H1 (cell line): ENCODE measurements at regions not wholly inside any gene's neighbourhood (a gene's known extent, or its start where the extent isn't known, plus 50 kb on each side); places are given as distances from the start of the nearest gene placed in this dataset.

Source experiments
- CTCF ChIA-PET: fragments of 300-600 bp; sonication (Branson Sonifier 250); formaldehyde crosslinking; loops from one replicate; lab custom pipeline; 2021; ENCODE audit not compliant: partially characterized antibody; lab: Charles Lee
- POLR2A ChIA-PET: fragments of 300-600 bp; sonication (Branson Sonifier 250); formaldehyde crosslinking; loops from one replicate; lab custom pipeline; 2021; ENCODE audit warnings: inconsistent platforms; ENCODE audit not compliant: partially characterized antibody; lab: Charles Lee
- DNase-seq, 2 experiments: peaks; one replicate each; pipeline versions ENCODE4 v3.0.0 to v3.0.0-alpha.2; 2010 to 2022; ENCODE audit warnings: low spot score in 2 of 2, low read depth in 1 of 2, mixed read lengths in 1 of 2
- FAIRE-seq: peaks from 2 replicates; lab custom pipeline; 2011; peaks lifted over from hg19 to GRCh38; lab: Jason Lieb, UNC
- H2AFZ ChIP-seq: 2 replicates; pipeline ENCODE4 v1.8.1; 2012; ENCODE audit warnings: low read length, inconsistent platforms
- H2AK5ac ChIP-seq: 2 replicates; pipeline ENCODE4 v1.6.1; 2013; ENCODE audit warnings: low read depth, low read length
- H2BK120ac ChIP-seq: replicated peaks from 2 replicates; pipeline ENCODE3; 2013; ENCODE audit warnings: low read depth, low read length, inconsistent platforms
- H2BK12ac ChIP-seq: 2 replicates; pipeline ENCODE4 v1.6.1; 2013; ENCODE audit warnings: low read depth, low read length
- H2BK15ac ChIP-seq: 2 replicates; pipeline ENCODE4 v1.6.1; 2013; ENCODE audit warnings: low read length
- H2BK20ac ChIP-seq: 2 replicates; pipeline ENCODE4 v1.6.1; 2013; ENCODE audit warnings: low read length
- H2BK5ac ChIP-seq: 2 replicates; pipeline ENCODE4 v1.6.1; 2013; ENCODE audit warnings: low read depth, low read length
- H3K14ac ChIP-seq: 2 replicates; pipeline ENCODE4 v1.6.1; 2013; ENCODE audit warnings: inconsistent platforms; ENCODE audit not compliant: insufficient read length
- H3K18ac ChIP-seq: 2 replicates; pipeline ENCODE4 v1.6.1; 2013; ENCODE audit warnings: low read length; ENCODE audit errors: extremely low read depth
- H3K23ac ChIP-seq: 2 replicates; pipeline ENCODE4 v1.6.1; 2013; ENCODE audit warnings: inconsistent platforms; ENCODE audit not compliant: insufficient read length
- H3K23me2 ChIP-seq: 2 replicates; pipeline ENCODE4 v1.6.1; 2013; ENCODE audit warnings: low read depth, low read length
- H3K27ac ChIP-seq: 2 replicates; pipeline ENCODE4 v1.6.1; 2011; ENCODE audit warnings: low read depth, low read length, inconsistent platforms
- H3K27me3 ChIP-seq, 4 experiments: replicated peaks in 1 of 4; 1 replicate in 1 of 4; 2 replicates in 3 of 4; pipeline versions ENCODE4 v1.6.1 to v1.8.1; 2011 to 2013; ENCODE audit warnings: low read length in 3 of 4, mild to moderate bottlenecking in 3 of 4, inconsistent platforms in 2 of 4, mixed read lengths in 2 of 4, moderate library complexity in 1 of 4; ENCODE audit not compliant: control insufficient read depth in 3 of 4, insufficient read depth in 3 of 4; ENCODE audit errors: extremely low read depth in 1 of 4
- H3K36me3 ChIP-seq, 4 experiments: 2 replicates each; pipeline versions ENCODE4 v1.6.1 to v1.8.1; 2011 to 2013; ENCODE audit warnings: mild to moderate bottlenecking in 4 of 4, low read length in 3 of 4, moderate library complexity in 2 of 4, control low read depth in 1 of 4, inconsistent platforms in 1 of 4; ENCODE audit not compliant: insufficient read depth in 4 of 4, control insufficient read depth in 2 of 4
- H3K4ac ChIP-seq: replicated peaks from 2 replicates; pipeline ENCODE3; 2013; ENCODE audit warnings: low read length, low read depth, mixed read lengths, inconsistent platforms; ENCODE audit not compliant: insufficient read length
- H3K4me1 ChIP-seq, 4 experiments: replicated peaks in 1 of 4; 1 replicate in 1 of 4; 2 replicates in 3 of 4; pipeline versions ENCODE4 v1.6.1 to v1.8.1; 2011 to 2013; ENCODE audit warnings: low read length in 3 of 4, inconsistent platforms in 2 of 4, mixed read lengths in 1 of 4; ENCODE audit not compliant: insufficient read depth in 4 of 4, control insufficient read depth in 3 of 4
- H3K4me2 ChIP-seq, 2 experiments: 2 replicates each; pipeline versions ENCODE4 v1.6.1 to v1.8.1; 2011 to 2013; ENCODE audit warnings: low read depth in 2 of 2, low read length in 2 of 2, control low read depth in 1 of 2, inconsistent platforms in 1 of 2, mild to moderate bottlenecking in 1 of 2; ENCODE audit not compliant: insufficient read depth in 1 of 2
- H3K4me3 ChIP-seq, 4 experiments: fragments of 200-600, 300-600 bp in 1 of 4; sonication (generic), shearing (Covaris generic), sonication (Bioruptor Twin) in 1 of 4; 2 replicates each; pipeline versions ENCODE4 v1.5.1 to v1.8.1; 2011 to 2016; ENCODE audit warnings: low read length in 4 of 4, low read depth in 3 of 4, control low read depth in 2 of 4, inconsistent platforms in 2 of 4, mild to moderate bottlenecking in 2 of 4, mixed read lengths in 1 of 4, moderate library complexity in 1 of 4; ENCODE audit not compliant: insufficient read depth in 2 of 4; ENCODE audit errors: extremely low read depth in 1 of 4
- H3K56ac ChIP-seq: replicated peaks from 2 replicates; pipeline ENCODE3; 2013; ENCODE audit warnings: low read depth, mild to moderate bottlenecking, mixed read lengths, low read length, inconsistent platforms; ENCODE audit not compliant: insufficient read length
- H3K79me1 ChIP-seq: 2 replicates; pipeline ENCODE4 v1.6.1; 2013; ENCODE audit warnings: low read depth, low read length, control low read depth
- H3K79me2 ChIP-seq, 2 experiments: 2 replicates each; pipeline versions ENCODE4 v1.6.1 to v1.8.1; 2012 to 2013; ENCODE audit warnings: low read length in 2 of 2, mild to moderate bottlenecking in 2 of 2, inconsistent platforms in 1 of 2; ENCODE audit not compliant: insufficient read depth in 2 of 2, control insufficient read depth in 1 of 2
- H3K9ac ChIP-seq, 4 experiments: replicated peaks in 1 of 4; 1 replicate in 1 of 4; 2 replicates in 3 of 4; pipeline versions ENCODE4 v1.6.1 to v1.8.1; 2011 to 2013; ENCODE audit warnings: low read depth in 3 of 4, low read length in 3 of 4, control low read depth in 2 of 4, mild to moderate bottlenecking in 2 of 4, moderate library complexity in 2 of 4, inconsistent platforms in 1 of 4; ENCODE audit errors: extremely low read depth in 1 of 4
- H3K9me3 ChIP-seq, 2 experiments: 2 replicates each; pipeline versions ENCODE4 v1.6.1 to v1.8.1; 2012 to 2013; ENCODE audit warnings: mild to moderate bottlenecking in 2 of 2, moderate library complexity in 2 of 2, control low read depth in 1 of 2, inconsistent platforms in 1 of 2, low read depth in 1 of 2, low read length in 1 of 2, mixed read lengths in 1 of 2; ENCODE audit not compliant: insufficient read depth in 2 of 2
- H4K20me1 ChIP-seq, 2 experiments: replicated peaks in 1 of 2; 2 replicates each; pipeline versions ENCODE3 to v1.8.1; 2011 to 2013; ENCODE audit warnings: inconsistent platforms in 2 of 2, low read length in 2 of 2, mild to moderate bottlenecking in 1 of 2; ENCODE audit not compliant: insufficient read depth in 2 of 2, control insufficient read depth in 1 of 2
- H4K5ac ChIP-seq: 2 replicates; pipeline ENCODE4 v1.6.1; 2013; ENCODE audit warnings: low read length, low read depth, mixed read lengths, inconsistent platforms; ENCODE audit not compliant: insufficient read length
- H4K8ac ChIP-seq: 2 replicates; pipeline ENCODE4 v1.8.0; 2013; ENCODE audit warnings: mild to moderate bottlenecking, moderate library complexity, low read length, inconsistent platforms; ENCODE audit not compliant: insufficient read depth; ENCODE audit errors: extremely low read depth
- H4K91ac ChIP-seq: replicated peaks from 2 replicates; pipeline ENCODE3; 2013; ENCODE audit warnings: low read length, mixed read lengths, inconsistent platforms; ENCODE audit not compliant: insufficient read length
- CHD1 ChIP-seq: IDR thresholded peaks from 2 replicates; pipeline ENCODE4 v1.6.1; 2012; ENCODE audit warnings: low read depth, low read length, improper control_type of control experiment
- CHD2 ChIP-seq: IDR thresholded peaks from 2 replicates; pipeline ENCODE4 v1.6.1; 2012; ENCODE audit warnings: low read length, improper control_type of control experiment
- CREB1 ChIP-seq: IDR thresholded peaks from 2 replicates; pipeline ENCODE4 v1.6.1; 2012; ENCODE audit warnings: inconsistent platforms
- CTBP2 ChIP-seq: IDR thresholded peaks from 2 replicates; pipeline ENCODE4 v1.7.0; 2011; ENCODE audit warnings: borderline replicate concordance, mild to moderate bottlenecking, moderate library complexity, mixed read lengths, low read length; ENCODE audit not compliant: insufficient read depth, insufficient read length
- POLR2AphosphoS5 ChIP-seq: IDR thresholded peaks from 2 replicates; pipeline ENCODE4 v1.6.1; 2011; ENCODE audit warnings: low read depth, low read length
- RNF2 ChIP-seq: fragments of 200-900, 300-1000 bp; sonication (generic); IDR thresholded peaks from 2 replicates; pipeline ENCODE4 v1.7.1; 2016; ENCODE audit warnings: borderline replicate concordance, low read depth, mild to moderate bottlenecking, antibody characterized with exemption, low read length; ENCODE audit not compliant: poor library complexity, severe bottlenecking; ENCODE audit errors: missing control alignments
- TAF7 ChIP-seq: optimal IDR thresholded peaks from 2 replicates; pipeline ENCODE3; 2011; ENCODE audit warnings: low read depth, mild to moderate bottlenecking, inconsistent platforms, low read length, moderate library complexity, borderline replicate concordance
- WGBS, 2 experiments: shearing (Covaris generic) in 1 of 2; methylation state at CpG; one replicate each; pipeline versions ENCODE4 v1.1.6 to v1.1.7; 2013 to 2015; ENCODE audit warnings: low lambda C conversion rate in 2 of 2, mixed read lengths in 2 of 2, inconsistent platforms in 1 of 2, low coverage in 1 of 2, missing lambda C conversion rate in 1 of 2; ENCODE audit not compliant: insufficient replicate concordance in 2 of 2, insufficient coverage in 1 of 2, insufficient read length in 1 of 2; ENCODE audit errors: extremely low coverage in 1 of 2, missing lambda C conversion rate in 1 of 2; 5-methylcytosine and 5-hydroxymethylcytosine counted together

DNA sequence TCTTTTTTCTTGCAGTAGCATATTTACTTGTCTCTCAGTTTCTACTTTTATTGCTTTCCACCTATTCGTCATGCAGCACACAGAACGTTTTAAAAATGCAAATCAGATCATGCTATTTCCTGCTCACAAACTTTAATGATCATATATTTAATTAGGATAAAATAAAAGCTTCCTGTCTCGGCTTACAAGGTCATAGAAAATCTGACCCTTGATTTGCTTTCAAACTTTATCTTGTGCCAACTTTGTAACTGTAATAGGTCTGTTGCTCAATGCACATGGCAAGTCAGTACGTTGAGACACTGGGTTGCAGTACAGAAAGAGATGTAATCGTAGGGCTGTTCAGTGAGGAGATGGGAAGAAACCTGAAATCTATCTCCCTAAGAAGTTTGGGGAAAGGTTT, 95.6 kb upstream of the CSNK1A1L start:
- Histone ChIP-seq H2BK15ac (no peak overlapping the region), H2BK12ac (no peak overlapping the region), H3K79me1 (no peaks in the 10 kb centered on the region), H3K4me3 (no peak overlapping the region), H3K18ac (no peak overlapping the region; the same call in 1 of the 2 replicates), H3K23me2 (no peaks in the 10 kb centered on the region), H2AFZ (peak overlapping the region; percentile 18; the same call in 1 of the 2 replicates), H3K4ac (no peak overlapping the region), H3K14ac (no peak overlapping the region), H3K27ac (no peak overlapping the region), H2AK5ac (no peak overlapping the region), H4K5ac (peak overlapping the region; percentile 70), H3K4me2 (0 out of 4 replicates have a peak overlapping the region, but pooled peaks of 1 of the 2 experiments have one; percentile 40), H3K9me3 (no peaks in the 10 kb centered on the region), H2BK5ac (no peak overlapping the region), H3K9ac (no peak overlapping the region), H3K27me3 (no peaks in the 10 kb centered on the region), H2BK120ac (no peak overlapping the region), H3K56ac (no peak overlapping the region), H2BK20ac (no peak overlapping the region), H3K23ac (no peak overlapping the region), H3K4me1 (peaks cover 3 to 18% (median 8%) of the 10 kb centered on the region in 4 experiments; a peak in 6 of 7 replicates), H4K20me1 (no peaks in the 10 kb centered on the region), H3K36me3 (no peaks in the 10 kb centered on the region), H4K91ac (peak overlapping the region; percentile 13), H3K79me2 (no peaks in the 10 kb centered on the region), H4K8ac (no peak overlapping the region)
- no peak for TF ChIP-seq CTBP2
- no peak for TF ChIP-seq CHD1
- TF ChIP-seq CREB1 = no peak
- no peak for TF ChIP-seq CHD2
- TF ChIP-seq TAF7 = no peak
- no peak for TF ChIP-seq RNF2
- no peak for TF ChIP-seq POLR2AphosphoS5
- FAIRE-seq (peak; percentile 88), DNase-seq (no peak)
- ChIA-PET POLR2A (no interaction called here), CTCF (no interaction called here)
- 82% methylated on average over 5 of the region's 5 CpGs; no CpG with 5 or more reads in 1 of the 2 experiments for WGBS, 2 experiments
